HG02763 (cell line): ENCODE measurements at regions not wholly inside any gene's neighbourhood (a gene's known extent, or its start where the extent isn't known, plus 50 kb on each side); places are given as distances from the start of the nearest gene placed in this dataset.
"Not testable (repeated sequence)": the region's sequence is repeated elsewhere in the genome, so short reads cannot be mapped to it uniquely, and the experiment has no call there.

Experiments
- ATAC-seq: cut with Tn5 transposase; IDR thresholded peaks from one replicate; pipeline ENCODE4 v1.9.1; 2021; ENCODE audit warnings: mild to moderate bottlenecking, moderate library complexity; ENCODE audit not compliant: unreplicated experiment

GRCh38 chr17:30731210-30732132, 93.0 kb downstream of the CRLF3 start:
- peak; percentile 96 for ATAC-seq

GRCh38 chr17:30730837-30731209, 93.7 kb downstream of the CRLF3 start:
- not testable (repeated sequence) for ATAC-seq

- not testable (repeated sequence) for ATAC-seq
These were observed 94.2 kb downstream of the CRLF3 start for GRCh38 chr17:30730171-30730836.

GRCh38 chr17:30729471-30730170, 94.9 kb downstream of the CRLF3 start:
- ATAC-seq, result not testable (repeated sequence)

- ATAC-seq, result not testable (repeated sequence)
These were observed 97.0 kb downstream of the CRLF3 start for GRCh38 chr17:30727517-30727916.

- ATAC-seq, result not testable (repeated sequence)
These were observed 97.8 kb downstream of the CRLF3 start for GRCh38 chr17:30726734-30727133.

GRCh38 chr17:30726310-30726709, 98.2 kb downstream of the CRLF3 start:
- not testable (repeated sequence) for ATAC-seq

- not testable (repeated sequence) for ATAC-seq
These were observed 100.3 kb downstream of the CRLF3 start for GRCh38 chr17:30724034-30724650.

- ATAC-seq, result not testable (repeated sequence)
These were observed 102.2 kb downstream of the CRLF3 start for GRCh38 chr17:30722114-30722780.

GRCh38 chr17:30720971-30721370, 103.5 kb downstream of the CRLF3 start:
- not testable (repeated sequence) for ATAC-seq

- no peak for ATAC-seq
These were observed 104.5 kb downstream of the CRLF3 start for GRCh38 chr17:30720013-30720471.

GRCh38 chr17:30719131-30719973, 105.1 kb downstream of the CRLF3 start:
- ATAC-seq, result not testable (repeated sequence)

GRCh38 chr17:30718691-30719090, 105.8 kb downstream of the CRLF3 start:
- ATAC-seq, result not testable (repeated sequence)

GRCh38 chr17:30718099-30718447, 106.4 kb downstream of the CRLF3 start:
- not testable (repeated sequence) for ATAC-seq

- no peak for ATAC-seq
These were observed 107.0 kb downstream of the CRLF3 start for GRCh38 chr17:30717291-30718098.

GRCh38 chr17:30716461-30717290, 107.8 kb downstream of the CRLF3 start:
- ATAC-seq, result no peak

- not testable (repeated sequence) for ATAC-seq
These were observed 109.5 kb downstream of the CRLF3 start for GRCh38 chr17:30714825-30715622.
